Nephron progenitor cell (in vitro differentiated cells): ENCODE measurements at regions not wholly inside any gene's neighbourhood (a gene's known extent, or its start where the extent isn't known, plus 50 kb on each side); places are given as distances from the start of the nearest gene placed in this dataset.

Experiments
- DNase-seq: peaks from one replicate; pipeline ENCODE4 v3.0.0; 2021
- H3K27ac Mint-ChIP-seq: 2 replicates; pipeline ENCODE4 v1.8.0; 2021; ENCODE audit warnings: mild to moderate bottlenecking, moderate library complexity, mixed read lengths
- H3K27me3 Mint-ChIP-seq: 2 replicates; pipeline ENCODE4 v1.8.0; 2021; ENCODE audit warnings: mild to moderate bottlenecking, low read depth, mixed read lengths; ENCODE audit not compliant: poor library complexity
- H3K36me3 Mint-ChIP-seq: 2 replicates; pipeline ENCODE4 v1.8.0; 2021; ENCODE audit warnings: low read depth, mixed read lengths
- H3K4me1 Mint-ChIP-seq: 2 replicates; pipeline ENCODE4 v1.8.0; 2021; ENCODE audit warnings: mixed read lengths
- H3K4me3 Mint-ChIP-seq: 2 replicates; pipeline ENCODE4 v1.8.0; 2021; ENCODE audit warnings: mild to moderate bottlenecking, moderate library complexity, mixed read lengths
- H3K9me3 Mint-ChIP-seq: 2 replicates; pipeline ENCODE4 v1.8.0; 2021; ENCODE audit warnings: mild to moderate bottlenecking, moderate library complexity, mixed read lengths
- TF ChIP-seq, protein P1 (sequence below): fragments of 200-600 bp; sonication (generic); IDR thresholded peaks from 2 replicates; pipeline ENCODE4 v1.5.0; 2021; ENCODE audit warnings: antibody characterized with exemption

GRCh38 chr10:3689871-3690510 is 95.0 kb downstream of the KLF6 start:
- no peaks in the 10 kb centered on the region for H3K36me3 Mint-ChIP-seq
- peaks cover 3% of the 10 kb centered on the region for H3K27me3 Mint-ChIP-seq
- H3K4me3 Mint-ChIP-seq = no peak overlapping the region
- TF ChIP-seq, protein P1, sequence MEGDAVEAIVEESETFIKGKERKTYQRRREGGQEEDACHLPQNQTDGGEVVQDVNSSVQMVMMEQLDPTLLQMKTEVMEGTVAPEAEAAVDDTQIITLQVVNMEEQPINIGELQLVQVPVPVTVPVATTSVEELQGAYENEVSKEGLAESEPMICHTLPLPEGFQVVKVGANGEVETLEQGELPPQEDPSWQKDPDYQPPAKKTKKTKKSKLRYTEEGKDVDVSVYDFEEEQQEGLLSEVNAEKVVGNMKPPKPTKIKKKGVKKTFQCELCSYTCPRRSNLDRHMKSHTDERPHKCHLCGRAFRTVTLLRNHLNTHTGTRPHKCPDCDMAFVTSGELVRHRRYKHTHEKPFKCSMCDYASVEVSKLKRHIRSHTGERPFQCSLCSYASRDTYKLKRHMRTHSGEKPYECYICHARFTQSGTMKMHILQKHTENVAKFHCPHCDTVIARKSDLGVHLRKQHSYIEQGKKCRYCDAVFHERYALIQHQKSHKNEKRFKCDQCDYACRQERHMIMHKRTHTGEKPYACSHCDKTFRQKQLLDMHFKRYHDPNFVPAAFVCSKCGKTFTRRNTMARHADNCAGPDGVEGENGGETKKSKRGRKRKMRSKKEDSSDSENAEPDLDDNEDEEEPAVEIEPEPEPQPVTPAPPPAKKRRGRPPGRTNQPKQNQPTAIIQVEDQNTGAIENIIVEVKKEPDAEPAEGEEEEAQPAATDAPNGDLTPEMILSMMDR = no peak
- no peak overlapping the region for H3K27ac Mint-ChIP-seq
- H3K9me3 Mint-ChIP-seq = no peaks in the 10 kb centered on the region
- DNase-seq = no peak
- H3K4me1 Mint-ChIP-seq = peaks cover 25% of the 10 kb centered on the region

GRCh38 chr10:3687510-3688081 is 97.4 kb downstream of the KLF6 start:
- H3K4me1 Mint-ChIP-seq = peaks cover 38% of the 10 kb centered on the region
- no peak overlapping the region for H3K4me3 Mint-ChIP-seq
- peaks cover 9% of the 10 kb centered on the region for H3K27me3 Mint-ChIP-seq
- H3K36me3 Mint-ChIP-seq = no peaks in the 10 kb centered on the region
- no peak overlapping the region for H3K27ac Mint-ChIP-seq
- no peak for DNase-seq
- TF ChIP-seq, protein P1 = no peak
- no peaks in the 10 kb centered on the region for H3K9me3 Mint-ChIP-seq

DNA sequence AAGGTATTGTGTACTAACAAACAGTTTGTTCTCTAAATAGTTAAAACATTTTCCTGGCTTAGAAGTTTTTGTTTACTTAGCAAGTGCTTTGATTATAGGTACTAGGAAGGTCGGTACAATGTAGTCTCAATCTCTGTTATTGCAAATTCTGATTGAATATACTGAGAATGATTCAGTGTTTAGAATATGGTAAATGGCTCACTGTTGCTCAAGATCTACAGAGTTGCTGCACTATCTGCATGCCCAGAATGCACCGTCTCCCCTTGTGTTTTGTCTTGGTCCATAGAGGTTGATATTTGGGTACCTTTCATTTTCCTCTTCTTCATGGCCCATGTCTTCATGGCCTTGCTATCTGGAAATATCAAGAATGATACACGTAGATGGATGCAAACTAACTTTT is 99.6 kb downstream of the KLF6 start:
- Mint-ChIP-seq H3K27ac (no peak overlapping the region), H3K4me1 (peaks cover 33% of the 10 kb centered on the region), H3K27me3 (peaks cover 6% of the 10 kb centered on the region), H3K4me3 (no peak overlapping the region), H3K9me3 (no peaks in the 10 kb centered on the region), H3K36me3 (no peaks in the 10 kb centered on the region)
- DNase-seq = no peak
- TF ChIP-seq, protein P1 = no peak

GRCh38 chr10:3684891-3685290 is 100.1 kb downstream of the KLF6 start:
- Mint-ChIP-seq H3K4me3 (no peak overlapping the region), H3K9me3 (no peaks in the 10 kb centered on the region), H3K36me3 (no peaks in the 10 kb centered on the region), H3K4me1 (peaks cover 33% of the 10 kb centered on the region), H3K27me3 (peaks cover 6% of the 10 kb centered on the region), H3K27ac (peak overlapping the region; percentile 14)
- no peak for DNase-seq
- TF ChIP-seq, protein P1 = no peak

- Mint-ChIP-seq H3K36me3 (no peaks in the 10 kb centered on the region), H3K9me3 (no peaks in the 10 kb centered on the region), H3K27ac (no peak overlapping the region), H3K4me1 (peaks cover 33% of the 10 kb centered on the region), H3K27me3 (peaks cover 6% of the 10 kb centered on the region), H3K4me3 (no peak overlapping the region)
- no peak for DNase-seq
- TF ChIP-seq, protein P1 = no peak
These were observed 101.4 kb downstream of the KLF6 start for GRCh38 chr10:3683560-3683959.

GRCh38 chr10:3682745-3683144 is 102.3 kb downstream of the KLF6 start:
- H3K9me3 Mint-ChIP-seq = no peaks in the 10 kb centered on the region
- peaks cover 6% of the 10 kb centered on the region for H3K27me3 Mint-ChIP-seq
- no peak overlapping the region for H3K27ac Mint-ChIP-seq
- DNase-seq = no peak
- no peak overlapping the region for H3K4me3 Mint-ChIP-seq
- no peaks in the 10 kb centered on the region for H3K36me3 Mint-ChIP-seq
- TF ChIP-seq, protein P1 = no peak
- peaks cover 33% of the 10 kb centered on the region for H3K4me1 Mint-ChIP-seq
